Pancreas (tissue), 10 donors: ENCODE measurements at regions not wholly inside any gene's neighbourhood (a gene's known extent, or its start where the extent isn't known, plus 50 kb on each side); places are given as distances from the start of the nearest gene placed in this dataset.

Source experiments
- ATAC-seq, 4 donors: fragments of 200-7000 bp; cut with Tn5 transposase; one replicate each; pipeline versions ENCODE4 v1.8.0 to v1.9.1; 2020; ENCODE audit warnings: mild to moderate bottlenecking in 4 of 4, moderate library complexity in 4 of 4
- DNase-seq, 6 donors: peaks; one replicate each; pipeline ENCODE4 v3.0.0-alpha.2; 2020
- FAIRE-seq: peaks from 2 replicates; lab custom pipeline; 2012; peaks lifted over from hg19 to GRCh38; lab: Jason Lieb, UNC
- H3K27ac ChIP-seq, 4 donors: fragments of 200-600 bp; sonication (generic); 1 replicate in 3 of 4; 2 replicates in 1 of 4; pipeline versions ENCODE4 v1.5.0 to v1.8.0; 2020
- H3K27me3 ChIP-seq, 4 donors: fragments of 200-600 bp; one replicate each; pipeline ENCODE4 v1.8.0; 2021
- H3K36me3 ChIP-seq, 3 donors: fragments of 200-600 bp; sonication (generic) in 1 of 3; one replicate each; pipeline versions ENCODE4 v1.5.0 to v1.8.0; 2020 to 2021
- H3K4me1 ChIP-seq, 3 donors: fragments of 200-600 bp; one replicate each; pipeline ENCODE4 v1.8.0; 2021
- H3K4me3 ChIP-seq, 4 donors: fragments of 200-600 bp; sonication (generic) in 2 of 4; one replicate each; pipeline versions ENCODE4 v1.5.0 to v1.8.0; 2020 to 2021
- H3K9me3 ChIP-seq, 4 donors: fragments of 200-600 bp; one replicate each; pipeline ENCODE4 v1.8.0; 2021
- WGBS, 2 donors: extraction: QIAGEN DNeasy Blood & Tissue Kit; methylation state at CpG; one replicate each; pipeline ENCODE4 v1.1.7; 2013; 5-methylcytosine and 5-hydroxymethylcytosine counted together
- intact Hi-C, 3 donors: fragments of 100-400 bp; cut with DNase I; formaldehyde crosslinking; loops; one replicate each; pipeline versions ENCODE4 v1.11.1 to v1.14.2; 2022
- TF ChIP-seq, protein P1 (sequence below), 4 donors: fragments of 200-600 bp; sonication (generic) in 3 of 4; IDR thresholded peaks; one replicate each; pipeline versions ENCODE4 v1.5.0 to v1.8.0; 2021; ENCODE audit warnings: antibody characterized with exemption in 4 of 4
- donor health status: healthy with polysubstance abuse.
- donor health status: DM: no; HTN: no; CAD: no; lungs with moderate emphysema.
- donor health status: DM: no; HTN: no; CAD: no.
- donor health status: control.
- donor health status: control.
- donor health status: Bipolar disorder and iron deficiency.
- donor health status: DM: yes; HTN: yes; CAD: no.
- donor health status: DM: no; HTN: no; CAD: no.
- donor health status: DM: no; HTN: no; CAD: no.
- donor health status: DM: yes; HTN: yes; CAD: no.

GRCh38 chr6:16058201-16058928 is 70.5 kb upstream of the MYLIP start:
- Histone ChIP-seq H3K9me3 (no peaks in the 10 kb centered on the region), H3K36me3 (no peaks in the 10 kb centered on the region), H3K4me3 (no peak overlapping the region), H3K27me3 (no peaks in the 10 kb centered on the region), H3K4me1 (no peaks in the 10 kb centered on the region), H3K27ac (no peak overlapping the region)
- 78 to 84% methylated on average over 6 of the region's 6 CpGs for WGBS, 2 donors
- TF ChIP-seq, protein P1, sequence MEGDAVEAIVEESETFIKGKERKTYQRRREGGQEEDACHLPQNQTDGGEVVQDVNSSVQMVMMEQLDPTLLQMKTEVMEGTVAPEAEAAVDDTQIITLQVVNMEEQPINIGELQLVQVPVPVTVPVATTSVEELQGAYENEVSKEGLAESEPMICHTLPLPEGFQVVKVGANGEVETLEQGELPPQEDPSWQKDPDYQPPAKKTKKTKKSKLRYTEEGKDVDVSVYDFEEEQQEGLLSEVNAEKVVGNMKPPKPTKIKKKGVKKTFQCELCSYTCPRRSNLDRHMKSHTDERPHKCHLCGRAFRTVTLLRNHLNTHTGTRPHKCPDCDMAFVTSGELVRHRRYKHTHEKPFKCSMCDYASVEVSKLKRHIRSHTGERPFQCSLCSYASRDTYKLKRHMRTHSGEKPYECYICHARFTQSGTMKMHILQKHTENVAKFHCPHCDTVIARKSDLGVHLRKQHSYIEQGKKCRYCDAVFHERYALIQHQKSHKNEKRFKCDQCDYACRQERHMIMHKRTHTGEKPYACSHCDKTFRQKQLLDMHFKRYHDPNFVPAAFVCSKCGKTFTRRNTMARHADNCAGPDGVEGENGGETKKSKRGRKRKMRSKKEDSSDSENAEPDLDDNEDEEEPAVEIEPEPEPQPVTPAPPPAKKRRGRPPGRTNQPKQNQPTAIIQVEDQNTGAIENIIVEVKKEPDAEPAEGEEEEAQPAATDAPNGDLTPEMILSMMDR (IDR thresholded peaks at IDR 0.05): no peak
- no peak for FAIRE-seq
- no peak for ATAC-seq
- peak in 1 of 6 donors; percentile 21 for DNase-seq
- intact Hi-C loops: no loop called here

GRCh38 chr6:16057446-16057845 is 71.4 kb upstream of the MYLIP start:
- 76 to 89% methylated on average over 6 of the region's 6 CpGs for WGBS, 2 donors

GRCh38 chr6:16056263-16056870 is 72.5 kb upstream of the MYLIP start:
- intact Hi-C loops: no loop called here
- WGBS, 2 donors: 81 to 91% methylated on average over 6 of the region's 6 CpGs
- FAIRE-seq: no peak

More at GRCh38 chr6:16057446-16057845, 71.4 kb upstream of the MYLIP start:
- DNase-seq (no peak), FAIRE-seq (no peak), ATAC-seq (no peak)
- Histone ChIP-seq H3K4me1 (no peaks in the 10 kb centered on the region), H3K9me3 (no peaks in the 10 kb centered on the region), H3K36me3 (no peaks in the 10 kb centered on the region), H3K27me3 (no peaks in the 10 kb centered on the region), H3K27ac (no peak overlapping the region), H3K4me3 (no peak overlapping the region)
- intact Hi-C loops: no loop called here
- TF ChIP-seq, protein P1 (IDR thresholded peaks at IDR 0.05): no peak

DNA sequence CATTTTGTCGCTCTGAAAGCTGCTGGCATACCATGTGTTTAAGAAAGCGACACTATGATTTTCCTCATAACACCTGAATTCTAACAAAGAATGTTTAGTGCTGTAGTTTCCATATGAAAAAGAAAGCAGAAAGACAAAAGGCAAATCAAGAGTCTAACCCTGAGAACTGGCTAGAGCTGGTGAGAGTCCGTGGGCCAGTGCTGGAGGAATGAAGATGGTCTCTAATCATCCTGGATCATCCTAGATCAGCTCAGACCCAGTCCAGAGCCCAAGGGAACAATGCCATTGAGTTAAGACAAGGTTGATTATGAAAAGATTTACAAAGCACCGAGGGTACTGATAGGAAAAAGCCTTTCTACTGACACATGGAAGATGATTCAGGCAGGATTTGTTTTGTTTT is 73.0 kb upstream of the MYLIP start:
- H3K36me3 ChIP-seq: no peaks in the 10 kb centered on the region
- TF ChIP-seq, protein P1 (IDR thresholded peaks at IDR 0.05): no peak
- 85 to 91% methylated on average over 4 of the region's 4 CpGs for WGBS, 2 donors
- DNase-seq (no peak), FAIRE-seq (no peak), ATAC-seq (no peak)
- no peaks in the 10 kb centered on the region for H3K4me1 ChIP-seq
- intact Hi-C loops: no loop called here
- H3K9me3 ChIP-seq: no peaks in the 10 kb centered on the region
- H3K27me3 ChIP-seq: no peaks in the 10 kb centered on the region
- H3K27ac ChIP-seq: no peak overlapping the region
- no peak overlapping the region for H3K4me3 ChIP-seq

More at GRCh38 chr6:16056263-16056870, 72.5 kb upstream of the MYLIP start:
- Histone ChIP-seq H3K4me1 (no peaks in the 10 kb centered on the region), H3K36me3 (no peaks in the 10 kb centered on the region), H3K27me3 (no peaks in the 10 kb centered on the region), H3K4me3 (no peak overlapping the region), H3K9me3 (no peaks in the 10 kb centered on the region), H3K27ac (no peak overlapping the region)
- DNase-seq (no peak), ATAC-seq (no peak)
- TF ChIP-seq, protein P1 (IDR thresholded peaks at IDR 0.05): no peak

GRCh38 chr6:16049168-16049567 is 79.7 kb upstream of the MYLIP start:
- intact Hi-C loops: no loop called here
- no peak for FAIRE-seq

More at GRCh38 chr6:16049168-16049567, 79.7 kb upstream of the MYLIP start:
- no peaks in the 10 kb centered on the region for H3K27me3 ChIP-seq
- ATAC-seq (no peak), DNase-seq (no peak)
- H3K36me3 ChIP-seq: no peaks in the 10 kb centered on the region
- H3K4me3 ChIP-seq: no peak overlapping the region
- H3K4me1 ChIP-seq: no peaks in the 10 kb centered on the region
- no peaks in the 10 kb centered on the region for H3K9me3 ChIP-seq
- no peak overlapping the region for H3K27ac ChIP-seq
- TF ChIP-seq, protein P1 (IDR thresholded peaks at IDR 0.05): no peak
